ENCODE measurements at regions not wholly inside any gene's neighbourhood (a gene's known extent, or its start where the extent isn't known, plus 50 kb on each side); places are given as distances from the start of the nearest gene placed in this dataset.
A peak's percentile ranks its signal among the peaks of the same experiment; 100 is the strongest.

DNA sequence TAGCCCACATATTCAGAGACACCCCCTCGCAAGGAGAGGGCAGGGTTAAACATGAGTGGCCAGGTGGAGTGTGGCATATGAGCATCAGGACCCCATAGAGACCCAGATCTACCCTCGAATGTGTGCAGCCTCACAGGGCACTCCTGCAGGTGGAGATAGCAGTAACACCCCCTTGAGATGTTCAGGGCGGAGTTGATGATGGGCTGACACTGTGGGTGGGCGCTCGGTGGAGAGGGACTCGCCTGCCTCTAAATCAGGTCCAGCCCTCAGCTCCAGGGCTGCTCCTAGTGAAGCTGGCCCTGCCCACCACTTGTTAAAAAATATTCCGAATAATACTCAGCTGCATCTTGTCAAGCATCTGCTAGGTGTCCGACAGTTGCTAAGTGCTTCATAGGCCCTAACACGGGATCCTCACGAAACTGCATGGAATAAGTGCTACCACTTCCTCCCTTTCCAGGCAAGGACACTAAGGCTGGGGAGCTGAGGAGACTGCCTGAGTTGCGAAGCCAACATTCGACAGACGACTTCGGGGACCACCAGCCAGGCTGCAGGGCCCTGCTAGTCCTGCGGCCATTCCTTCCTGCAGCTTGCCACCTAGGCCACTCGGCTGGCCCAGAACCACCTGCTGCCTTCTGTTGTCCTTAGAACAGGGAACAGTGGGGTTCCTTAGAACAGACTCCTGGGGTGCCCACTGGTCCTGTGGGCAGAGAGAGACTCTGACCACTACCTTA lies 74.0 kb upstream of the WNT11 start:
- Mint-ChIP-seq H3K27ac (no peak overlapping the region), H3K4me3 (no peak overlapping the region), H3K36me3 (ENCODE audit: low read depth) (no peaks in the 10 kb centered on the region), H3K9me3 (no peaks in the 10 kb centered on the region), H3K4me1 (ENCODE audit: low read depth) (no peaks in the 10 kb centered on the region), H3K27me3 (no peaks in the 10 kb centered on the region)

DNA sequence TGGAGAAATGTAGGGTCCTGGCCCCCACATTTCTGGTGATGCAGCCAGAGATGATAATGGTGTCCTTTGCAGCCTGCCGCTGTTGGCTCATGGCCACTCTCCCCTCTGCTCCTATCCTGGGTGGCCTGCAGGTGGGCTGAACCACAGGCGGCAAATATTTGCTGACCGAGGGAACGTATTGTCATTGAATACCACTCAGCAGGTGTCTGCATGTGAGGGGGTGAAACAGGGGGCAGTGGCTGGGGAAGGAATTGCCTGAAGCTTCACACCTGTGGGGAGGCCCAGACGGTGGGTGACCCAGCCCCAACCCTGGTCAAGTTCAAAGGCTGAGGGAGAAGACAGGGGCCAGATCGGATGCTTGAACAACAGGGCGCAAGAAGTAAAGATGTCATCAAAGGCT lies 73.3 kb upstream of the WNT11 start:
- no peak overlapping the region for H3K4me3 Mint-ChIP-seq
- no peak overlapping the region for H3K27ac Mint-ChIP-seq
- H3K4me1 Mint-ChIP-seq (ENCODE audit: low read depth), result no peaks in the 10 kb centered on the region
- H3K27me3 Mint-ChIP-seq, result no peaks in the 10 kb centered on the region
- H3K9me3 Mint-ChIP-seq, result no peaks in the 10 kb centered on the region
- no peaks in the 10 kb centered on the region for H3K36me3 Mint-ChIP-seq (ENCODE audit: low read depth)

DNA sequence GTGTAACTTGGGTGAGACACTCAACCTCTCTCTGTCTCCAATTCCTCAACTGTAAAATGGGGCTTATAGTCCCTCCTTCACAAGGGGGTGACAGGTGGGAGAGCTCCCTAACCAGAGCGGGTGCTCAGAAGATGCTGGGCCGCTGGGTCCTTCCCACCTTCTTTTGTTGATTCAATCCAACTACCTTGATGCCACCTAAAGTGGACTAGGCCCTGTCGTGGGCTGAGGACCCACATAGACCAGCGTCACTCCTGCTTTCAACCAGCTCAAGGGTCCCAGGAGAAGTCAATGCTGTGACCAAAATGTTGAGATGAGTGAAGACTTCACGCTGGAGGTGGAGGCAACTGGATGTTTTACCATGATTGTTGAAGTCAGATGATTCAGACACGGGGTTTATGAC lies 72.7 kb upstream of the WNT11 start:
- H3K27me3 Mint-ChIP-seq, result no peaks in the 10 kb centered on the region
- H3K4me1 Mint-ChIP-seq (ENCODE audit: low read depth), result no peaks in the 10 kb centered on the region
- no peaks in the 10 kb centered on the region for H3K9me3 Mint-ChIP-seq
- H3K4me3 Mint-ChIP-seq, result no peak overlapping the region
- H3K27ac Mint-ChIP-seq, result no peak overlapping the region
- H3K36me3 Mint-ChIP-seq (ENCODE audit: low read depth), result no peaks in the 10 kb centered on the region

DNA sequence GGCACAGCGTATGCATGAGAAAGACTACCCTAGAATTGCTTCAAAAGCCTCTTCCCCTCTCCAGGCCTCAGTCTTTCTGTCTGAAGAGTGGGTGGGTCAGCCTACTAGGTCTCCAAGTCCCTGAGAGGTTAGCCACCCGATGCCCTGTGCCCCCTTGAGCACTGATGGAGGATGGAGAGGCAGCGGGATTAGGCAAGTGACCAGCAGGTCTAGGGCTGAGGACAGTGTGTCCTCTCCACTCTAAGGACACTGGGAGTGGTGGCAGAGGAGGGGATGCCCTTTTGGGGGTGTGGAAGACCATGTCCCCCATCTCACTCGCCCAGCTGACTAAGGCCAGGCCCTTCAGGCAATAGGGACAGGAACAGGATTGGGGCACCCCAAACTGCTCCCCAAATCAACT lies 72.2 kb upstream of the WNT11 start:
- H3K27me3 Mint-ChIP-seq, result no peaks in the 10 kb centered on the region
- H3K4me3 Mint-ChIP-seq, result no peak overlapping the region
- no peaks in the 10 kb centered on the region for H3K9me3 Mint-ChIP-seq
- no peaks in the 10 kb centered on the region for H3K4me1 Mint-ChIP-seq (ENCODE audit: low read depth)
- no peak overlapping the region for H3K27ac Mint-ChIP-seq
- no peaks in the 10 kb centered on the region for H3K36me3 Mint-ChIP-seq (ENCODE audit: low read depth)

DNA sequence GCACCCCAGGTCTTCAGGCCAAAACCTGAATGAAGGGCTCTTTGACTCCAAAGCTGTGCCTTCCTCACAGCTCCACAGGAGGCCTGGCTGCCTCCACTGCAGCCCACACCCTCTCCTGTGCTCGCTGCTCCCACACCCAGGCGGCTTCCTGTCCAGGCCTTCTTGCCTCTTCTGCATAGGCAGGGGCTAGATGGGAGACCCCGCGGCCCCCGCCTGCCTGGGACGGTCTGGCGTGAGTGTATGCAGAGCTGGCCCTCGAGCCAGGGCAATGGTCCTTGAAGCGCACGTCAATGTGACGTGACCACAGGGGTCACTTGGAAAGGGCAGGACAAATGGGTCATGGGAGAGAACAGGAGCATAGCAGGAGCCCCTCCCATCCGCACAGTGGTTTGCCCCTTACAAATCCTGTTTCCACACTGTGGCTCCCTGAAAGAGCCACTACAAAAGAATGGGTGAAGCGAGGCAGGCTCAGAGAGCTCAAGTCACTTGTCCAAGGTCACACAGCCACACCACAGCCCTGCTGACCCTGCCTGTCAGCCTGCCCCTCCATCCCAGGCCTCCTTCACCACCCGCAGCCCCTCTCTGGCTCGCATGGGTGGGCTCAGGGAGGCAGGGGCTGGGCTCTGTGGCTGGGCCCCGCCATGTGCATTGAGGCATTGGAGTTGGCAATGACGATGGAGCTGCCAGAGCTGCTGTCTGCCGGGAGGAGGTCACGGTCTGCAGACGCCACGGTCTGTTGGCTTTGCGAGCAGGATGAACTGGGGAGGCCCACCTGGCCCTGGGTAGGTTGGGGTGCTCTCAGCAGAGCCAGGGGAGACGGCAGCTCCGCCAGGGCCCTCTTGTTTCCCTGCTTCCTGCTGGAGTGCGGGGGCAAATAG lies 71.2 kb upstream of the WNT11 start:
- no peaks in the 10 kb centered on the region for H3K4me1 Mint-ChIP-seq (ENCODE audit: low read depth)
- H3K4me3 Mint-ChIP-seq, result no peak overlapping the region
- H3K9me3 Mint-ChIP-seq, result no peaks in the 10 kb centered on the region
- no peaks in the 10 kb centered on the region for H3K36me3 Mint-ChIP-seq (ENCODE audit: low read depth)
- H3K27ac Mint-ChIP-seq, result no peak overlapping the region
- no peaks in the 10 kb centered on the region for H3K27me3 Mint-ChIP-seq

DNA sequence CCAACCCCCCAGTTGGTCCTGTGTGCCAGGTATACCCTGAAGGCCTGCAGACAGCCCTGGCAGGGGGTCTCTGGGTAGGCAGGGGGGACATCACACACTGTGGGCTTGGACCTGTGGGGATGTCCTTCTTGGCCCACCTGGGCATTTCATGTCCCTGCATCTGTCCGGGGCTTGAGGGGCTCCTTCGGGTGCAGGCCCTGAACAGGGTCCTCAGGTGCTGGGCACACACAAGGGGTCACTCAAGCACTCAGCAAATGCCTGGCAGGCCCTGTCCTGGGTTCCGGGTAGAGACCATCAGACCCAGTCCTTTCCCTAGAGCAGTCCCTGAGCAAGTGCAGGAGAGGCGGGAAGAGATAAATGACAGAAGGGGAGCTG lies 70.5 kb upstream of the WNT11 start:
- no peaks in the 10 kb centered on the region for H3K36me3 Mint-ChIP-seq (ENCODE audit: low read depth)

DNA sequence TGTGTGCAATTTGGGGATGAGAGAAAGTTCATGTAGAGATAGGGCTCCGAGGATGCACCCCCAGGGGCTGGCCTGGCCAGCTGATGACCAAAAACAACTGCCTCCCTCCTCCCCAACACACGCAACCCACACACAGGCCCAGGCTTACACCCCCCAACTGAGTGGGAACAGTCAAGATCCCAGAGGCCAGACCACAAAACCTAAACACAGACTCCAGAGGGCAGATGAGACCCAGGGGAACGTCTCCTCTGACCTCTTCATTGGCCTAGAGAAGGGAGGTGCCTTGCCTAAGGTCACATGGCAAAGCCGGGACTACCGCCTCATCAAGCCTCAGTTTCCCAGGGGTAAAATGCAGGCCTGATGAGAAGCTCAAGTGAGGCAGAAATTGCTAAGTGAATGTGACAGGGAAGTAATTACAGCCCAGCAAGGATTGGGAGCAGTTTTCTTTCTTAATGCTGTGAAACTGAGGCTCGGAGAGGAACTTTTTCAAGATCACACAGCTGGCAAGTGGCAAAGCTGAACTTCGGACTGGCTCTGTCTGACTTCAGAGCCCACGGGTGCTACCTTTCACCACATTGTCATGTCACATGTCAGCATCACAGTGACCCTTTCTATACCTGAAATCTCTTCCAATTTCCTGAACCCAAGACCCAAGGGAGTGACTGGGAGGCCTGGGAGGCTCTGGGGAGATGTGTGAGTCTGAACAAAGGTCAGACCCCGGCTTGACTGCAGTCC lies 69.9 kb upstream of the WNT11 start:
- H3K27me3 Mint-ChIP-seq, result no peaks in the 10 kb centered on the region
- H3K9me3 Mint-ChIP-seq, result no peaks in the 10 kb centered on the region
- no peak overlapping the region for H3K4me3 Mint-ChIP-seq
- no peaks in the 10 kb centered on the region for H3K4me1 Mint-ChIP-seq (ENCODE audit: low read depth)
- H3K27ac Mint-ChIP-seq, result peak overlapping the region; percentile 8
- H3K36me3 Mint-ChIP-seq (ENCODE audit: low read depth), result no peaks in the 10 kb centered on the region

More for the DNA sequence above, 70.5 kb upstream of the WNT11 start:
- H3K4me1 Mint-ChIP-seq (ENCODE audit: low read depth), result no peaks in the 10 kb centered on the region
- no peaks in the 10 kb centered on the region for H3K27me3 Mint-ChIP-seq
- no peaks in the 10 kb centered on the region for H3K9me3 Mint-ChIP-seq
- no peak overlapping the region for H3K4me3 Mint-ChIP-seq
- no peak overlapping the region for H3K27ac Mint-ChIP-seq

DNA sequence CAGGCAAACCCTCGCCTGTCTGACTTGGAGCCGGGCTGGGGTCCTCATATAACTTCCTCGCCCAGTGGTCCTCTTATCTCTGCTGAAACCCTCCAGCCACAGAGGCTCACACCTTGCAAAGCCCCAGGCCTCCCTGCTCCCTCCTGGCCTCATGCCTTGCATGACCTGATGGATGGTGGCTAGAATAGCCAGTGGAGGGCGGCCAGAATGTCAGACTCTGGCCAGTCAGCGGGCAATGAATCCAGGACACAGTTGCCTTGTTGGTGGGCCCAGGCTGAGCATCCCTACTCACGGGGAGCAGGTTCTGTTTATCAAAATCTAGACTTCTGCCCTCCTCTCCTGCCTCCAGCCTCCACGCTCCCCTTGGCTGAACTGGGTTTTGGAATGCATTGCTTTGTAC lies 69.1 kb upstream of the WNT11 start:
- H3K27me3 Mint-ChIP-seq, result no peaks in the 10 kb centered on the region
- no peak overlapping the region for H3K27ac Mint-ChIP-seq
- H3K4me1 Mint-ChIP-seq (ENCODE audit: low read depth), result no peaks in the 10 kb centered on the region
- no peaks in the 10 kb centered on the region for H3K9me3 Mint-ChIP-seq
- no peaks in the 10 kb centered on the region for H3K36me3 Mint-ChIP-seq (ENCODE audit: low read depth)
- no peak overlapping the region for H3K4me3 Mint-ChIP-seq

DNA sequence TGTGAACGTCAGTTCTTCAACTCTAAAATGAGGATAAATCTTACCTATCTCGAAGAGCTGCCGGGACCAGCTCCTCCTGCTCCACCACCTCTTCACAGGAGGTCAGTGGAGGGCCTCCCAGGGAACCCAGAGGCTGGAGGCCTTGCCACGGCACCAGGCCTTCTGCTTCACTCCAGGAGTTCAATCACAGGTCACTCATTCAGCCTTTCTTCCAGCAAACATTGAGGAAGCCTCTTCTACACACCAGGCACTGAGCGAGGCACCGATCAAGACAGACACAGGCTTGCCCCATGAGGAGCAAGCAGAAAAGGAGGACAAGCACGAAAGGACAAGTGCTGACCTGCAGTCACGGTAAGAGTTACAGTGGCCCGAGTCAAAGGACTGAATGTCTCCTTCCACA lies 64.8 kb upstream of the WNT11 start:
- Mint-ChIP-seq H3K27me3 (no peaks in the 10 kb centered on the region), H3K27ac (no peak overlapping the region)

DNA sequence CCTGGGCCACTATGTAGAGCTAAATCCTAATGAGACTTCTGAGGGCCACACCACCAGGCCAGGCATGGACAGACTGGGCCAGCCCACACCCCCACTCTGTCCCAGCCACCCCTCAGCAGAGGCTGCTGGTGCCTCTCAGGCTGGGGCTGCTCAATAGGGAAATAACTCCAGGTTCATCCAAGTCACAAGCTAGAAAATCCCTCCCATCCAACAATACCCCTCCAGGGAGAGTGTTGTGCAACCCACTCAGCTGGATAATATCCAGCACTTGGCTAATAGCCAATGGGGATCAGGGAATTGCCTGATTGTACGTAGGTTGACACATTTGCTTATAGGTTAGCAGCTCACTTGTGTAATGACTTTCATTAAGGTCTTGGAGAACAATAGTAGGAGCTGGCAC lies 64.1 kb upstream of the WNT11 start:
- Mint-ChIP-seq H3K27me3 (no peaks in the 10 kb centered on the region), H3K4me3 (no peak overlapping the region), H3K9me3 (no peaks in the 10 kb centered on the region), H3K4me1 (ENCODE audit: low read depth) (no peaks in the 10 kb centered on the region), H3K27ac (no peak overlapping the region), H3K36me3 (ENCODE audit: low read depth) (no peaks in the 10 kb centered on the region)

More for the DNA sequence above, 64.8 kb upstream of the WNT11 start:
- Mint-ChIP-seq H3K4me3 (no peak overlapping the region), H3K9me3 (no peaks in the 10 kb centered on the region), H3K4me1 (ENCODE audit: low read depth) (no peaks in the 10 kb centered on the region), H3K36me3 (ENCODE audit: low read depth) (no peaks in the 10 kb centered on the region)

DNA sequence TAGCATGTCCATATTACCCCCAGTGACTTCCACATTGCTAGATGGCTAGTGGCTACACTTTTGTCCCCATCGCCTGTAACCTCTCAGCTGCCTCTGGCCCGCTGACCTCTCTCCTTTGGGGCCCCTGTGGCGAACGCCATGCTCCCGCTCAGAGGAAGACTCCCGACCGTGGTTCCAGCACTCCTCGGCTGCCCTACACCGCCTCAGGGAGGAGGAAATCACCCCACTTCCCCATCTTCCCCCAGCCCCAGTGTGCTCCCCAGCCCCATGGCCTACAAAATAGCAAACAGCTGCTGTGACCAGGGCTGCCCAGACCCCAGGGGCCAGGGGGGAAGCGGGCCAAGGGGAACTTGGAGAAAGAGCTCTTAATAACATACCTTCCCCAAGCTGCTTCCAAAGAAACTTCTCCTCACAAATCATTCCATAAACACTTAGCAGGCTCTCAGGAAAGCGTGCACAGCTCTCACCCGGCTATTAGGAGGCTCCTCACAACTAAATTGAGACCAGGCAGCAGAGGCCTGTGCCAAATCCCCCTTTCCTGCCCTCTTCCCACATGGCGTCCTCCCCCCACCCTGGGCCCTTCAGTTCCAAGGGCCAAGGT lies 63.5 kb upstream of the WNT11 start:
- Mint-ChIP-seq H3K27ac (no peak overlapping the region), H3K9me3 (no peaks in the 10 kb centered on the region), H3K4me1 (ENCODE audit: low read depth) (no peaks in the 10 kb centered on the region), H3K4me3 (no peak overlapping the region), H3K36me3 (ENCODE audit: low read depth) (no peaks in the 10 kb centered on the region), H3K27me3 (no peaks in the 10 kb centered on the region)

DNA sequence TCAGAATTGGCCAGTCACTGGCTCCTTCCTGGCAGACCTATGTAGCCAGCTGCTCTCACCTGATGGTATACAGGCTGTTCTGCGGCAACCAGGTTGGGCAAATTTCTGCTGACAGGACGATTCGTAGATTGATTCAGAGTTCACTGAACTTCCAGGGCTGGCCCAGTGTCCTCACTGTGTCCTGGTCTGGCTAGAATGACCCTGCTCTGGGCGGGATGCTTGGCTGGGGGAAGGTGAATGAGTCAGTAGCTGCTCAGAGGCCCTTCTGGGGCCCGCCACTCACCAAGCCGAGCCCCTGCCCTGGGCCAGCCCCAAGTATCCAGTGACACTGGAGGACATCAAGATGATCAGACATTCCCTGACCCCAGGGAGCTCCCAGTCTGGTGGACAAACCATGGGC lies 62.9 kb upstream of the WNT11 start:
- Mint-ChIP-seq H3K27ac (no peak overlapping the region), H3K36me3 (ENCODE audit: low read depth) (no peaks in the 10 kb centered on the region), H3K9me3 (no peaks in the 10 kb centered on the region), H3K4me1 (ENCODE audit: low read depth) (no peaks in the 10 kb centered on the region), H3K4me3 (no peak overlapping the region), H3K27me3 (no peaks in the 10 kb centered on the region)

DNA sequence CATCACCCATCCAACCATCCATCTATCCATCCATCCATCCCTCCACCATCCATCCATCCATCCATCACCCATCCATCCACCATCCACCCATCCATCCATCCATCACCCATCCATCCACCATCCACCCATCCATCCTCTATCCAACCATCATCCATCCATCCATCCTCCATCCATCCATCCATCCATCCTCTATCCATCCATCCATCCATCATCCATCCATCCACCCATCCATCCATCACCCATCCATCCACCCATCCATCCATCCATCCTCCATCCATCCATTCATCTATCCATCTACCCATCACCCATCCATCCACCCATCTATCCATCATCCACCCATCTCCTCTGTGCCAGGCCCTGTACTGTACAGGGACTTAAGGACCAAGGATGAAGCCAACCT lies 62.2 kb upstream of the WNT11 start:
- Mint-ChIP-seq H3K27me3 (no peaks in the 10 kb centered on the region), H3K9me3 (no peaks in the 10 kb centered on the region), H3K36me3 (ENCODE audit: low read depth) (no peaks in the 10 kb centered on the region), H3K27ac (no peak overlapping the region), H3K4me1 (ENCODE audit: low read depth) (no peaks in the 10 kb centered on the region), H3K4me3 (no peak overlapping the region)

DNA sequence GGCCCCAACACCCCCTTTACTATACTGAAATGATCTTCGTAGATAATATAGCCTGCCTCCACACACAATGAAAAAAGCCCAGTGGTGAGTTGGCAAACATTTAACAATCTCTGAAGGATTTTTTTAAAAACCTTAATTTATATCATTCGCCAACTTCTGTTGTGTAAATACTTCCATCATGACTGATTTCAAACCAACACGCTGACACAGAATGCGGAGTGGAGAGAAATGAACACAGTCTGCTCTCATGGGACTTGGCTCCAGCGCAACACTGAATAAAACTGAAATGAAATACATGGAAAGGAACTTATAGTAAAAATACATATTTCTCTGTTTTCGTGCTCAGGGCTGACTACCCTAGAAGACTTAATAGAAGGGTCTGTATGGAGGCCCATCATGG lies 61.3 kb upstream of the WNT11 start:
- Mint-ChIP-seq H3K9me3 (no peaks in the 10 kb centered on the region), H3K36me3 (ENCODE audit: low read depth) (no peaks in the 10 kb centered on the region), H3K4me3 (no peak overlapping the region), H3K27ac (no peak overlapping the region), H3K4me1 (ENCODE audit: low read depth) (no peaks in the 10 kb centered on the region), H3K27me3 (no peaks in the 10 kb centered on the region)
